C4-2B (cell line): ENCODE measurements at regions not wholly inside any gene's neighbourhood (a gene's known extent, or its start where the extent isn't known, plus 50 kb on each side); places are given as distances from the start of the nearest gene placed in this dataset.

Experiments used
- CTCF ChIP-seq: fragments of 450-650 bp; conservative IDR thresholded peaks from 2 replicates; pipeline ENCODE4 v1.5.1; 2017; ENCODE audit warnings: mild to moderate bottlenecking
- ZFX ChIP-seq: fragments of 450-650 bp; IDR thresholded peaks from 2 replicates; pipeline ENCODE4 v1.6.1; 2017

DNA sequence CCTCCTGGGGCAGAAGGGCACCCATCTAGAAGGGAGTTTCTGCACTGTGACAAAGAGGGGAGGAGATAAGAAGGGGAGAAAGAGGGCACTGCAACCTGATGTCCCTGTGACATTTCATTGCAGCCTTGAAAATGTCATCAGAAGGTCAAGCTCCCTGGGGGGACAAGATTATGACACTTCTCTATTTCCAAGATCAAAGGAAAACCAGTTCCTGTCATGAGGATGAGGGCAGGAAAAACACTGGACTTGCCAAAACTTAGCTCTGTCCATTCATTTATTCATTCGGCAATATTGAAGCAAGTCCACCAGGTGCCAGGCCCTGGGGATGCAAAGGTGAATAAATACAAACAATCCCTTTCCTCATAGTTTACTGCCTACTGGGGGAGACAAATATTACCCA, 138.4 kb upstream of the CDKN3 start:
- TF ChIP-seq CTCF = no peak
- TF ChIP-seq ZFX = no peak
